ENCODE measurements at regions not wholly inside any gene's neighbourhood (a gene's known extent, or its start where the extent isn't known, plus 50 kb on each side); places are given as distances from the start of the nearest gene placed in this dataset.

- H3K4me2 ChIP-seq (ENCODE audit: low read length) = no peak overlapping the region
- no peak overlapping the region for H3K27ac ChIP-seq (ENCODE audit: low read length)
- no peaks in the 10 kb centered on the region for H3F3A ChIP-seq (ENCODE audit: insufficient read depth, low read length, poor library complexity, severe bottlenecking)
- no peaks in the 10 kb centered on the region for H3K36me3 ChIP-seq (ENCODE audit: insufficient read depth, low read length)
- H3K9me3 ChIP-seq (ENCODE audit: low read length) = no peaks in the 10 kb centered on the region
- no peak overlapping the region for H3K4me3 ChIP-seq (ENCODE audit: low read length)
- no peaks in the 10 kb centered on the region for H3K27me3 ChIP-seq (ENCODE audit: insufficient read depth, low read depth, low read length)
- H3K9me2 ChIP-seq (ENCODE audit: insufficient read depth, low read length) = no peaks in the 10 kb centered on the region
- TF ChIP-seq SMC3 (conservative IDR thresholded peaks at IDR 0.05; ENCODE audit: poor library complexity) (no peak), EP300 (conservative IDR thresholded peaks at IDR 0.05; ENCODE audit: poor library complexity, severe bottlenecking) (no peak), REST (IDR thresholded peaks at IDR 0.05; ENCODE audit: borderline replicate concordance) (no peak), POLR2AphosphoS5 (IDR thresholded peaks at IDR 0.05) (no peak), CTCF (IDR thresholded peaks at IDR 0.05; ENCODE audit: poor library complexity, severe bottlenecking) (no peak), RAD21 (conservative IDR thresholded peaks at IDR 0.05) (no peak), EZH2 (IDR thresholded peaks at IDR 0.05; ENCODE audit: borderline replicate concordance, insufficient read depth, low read length, poor library complexity, severe bottlenecking) (no peak), MXI1 (conservative IDR thresholded peaks at IDR 0.05; ENCODE audit: poor library complexity, severe bottlenecking) (no peak), TAF1 (IDR thresholded peaks at IDR 0.05; ENCODE audit: low read depth) (no peak)
- H4K20me1 ChIP-seq (ENCODE audit: insufficient read depth) = no peaks in the 10 kb centered on the region
- H3K79me2 ChIP-seq (replicated peaks; ENCODE audit: insufficient read depth, low read length) = no peaks in the 10 kb centered on the region
- H3K9ac ChIP-seq (ENCODE audit: low read length) = no peak overlapping the region
- no peak overlapping the region for H2AFZ ChIP-seq (ENCODE audit: low read depth, low read length)
Observed at GRCh38 chr15:77737238-77738037, 104.7 kb upstream of the LINGO1 start.

- no peaks in the 10 kb centered on the region for H3K79me2 ChIP-seq (replicated peaks; ENCODE audit: insufficient read depth, low read length)
- H3K4me3 ChIP-seq (ENCODE audit: low read length) = no peak overlapping the region
- H3K27me3 ChIP-seq (ENCODE audit: insufficient read depth, low read depth, low read length) = no peaks in the 10 kb centered on the region
- TF ChIP-seq REST (IDR thresholded peaks at IDR 0.05; ENCODE audit: borderline replicate concordance) (no peak), MXI1 (conservative IDR thresholded peaks at IDR 0.05; ENCODE audit: poor library complexity, severe bottlenecking) (no peak), EP300 (conservative IDR thresholded peaks at IDR 0.05; ENCODE audit: poor library complexity, severe bottlenecking) (no peak), EZH2 (IDR thresholded peaks at IDR 0.05; ENCODE audit: borderline replicate concordance, insufficient read depth, low read length, poor library complexity, severe bottlenecking) (no peak), RAD21 (conservative IDR thresholded peaks at IDR 0.05) (no peak), CTCF (IDR thresholded peaks at IDR 0.05; ENCODE audit: poor library complexity, severe bottlenecking) (no peak), SMC3 (conservative IDR thresholded peaks at IDR 0.05; ENCODE audit: poor library complexity) (no peak), TAF1 (IDR thresholded peaks at IDR 0.05; ENCODE audit: low read depth) (no peak), POLR2AphosphoS5 (IDR thresholded peaks at IDR 0.05) (no peak)
- no peaks in the 10 kb centered on the region for H3F3A ChIP-seq (ENCODE audit: insufficient read depth, low read length, poor library complexity, severe bottlenecking)
- no peaks in the 10 kb centered on the region for H3K36me3 ChIP-seq (ENCODE audit: insufficient read depth, low read length)
- no peaks in the 10 kb centered on the region for H4K20me1 ChIP-seq (ENCODE audit: insufficient read depth)
- H3K27ac ChIP-seq (ENCODE audit: low read length) = no peak overlapping the region
- no peaks in the 10 kb centered on the region for H3K9me2 ChIP-seq (ENCODE audit: insufficient read depth, low read length)
- H2AFZ ChIP-seq (ENCODE audit: low read depth, low read length) = no peak overlapping the region
- H3K4me2 ChIP-seq (ENCODE audit: low read length) = no peak overlapping the region
- no peak overlapping the region for H3K9ac ChIP-seq (ENCODE audit: low read length)
- no peaks in the 10 kb centered on the region for H3K9me3 ChIP-seq (ENCODE audit: low read length)
Observed at GRCh38 chr15:77734306-77734705, 101.6 kb upstream of the LINGO1 start.

Data from neural cell (in vitro differentiated cells).